ENCODE measurements at regions not wholly inside any gene's neighbourhood (a gene's known extent, or its start where the extent isn't known, plus 50 kb on each side); places are given as distances from the start of the nearest gene placed in this dataset.

GRCh38 chr12:19991146-19991545 lies 377.2 kb upstream of the PDE3A start:
- TF ChIP-seq POLR2AphosphoS5 (IDR thresholded peaks at IDR 0.05) (no peak), CTCF (IDR thresholded peaks at IDR 0.05) (no peak), EP300 (IDR thresholded peaks at IDR 0.05) (no peak), POLR2A (IDR thresholded peaks at IDR 0.05) (no peak)
- H3K36me3 ChIP-seq: no peaks in the 10 kb centered on the region
- 92 to 94% methylated on average over 3 of the region's 3 CpGs for WGBS, 2 donors
- peaks cover 0 to 34% (median 18%) of the 10 kb centered on the region in 4 donors for H3K4me1 ChIP-seq
- H3K27me3 ChIP-seq: no peaks in the 10 kb centered on the region
- no peak overlapping the region for H3K27ac ChIP-seq
- no peak for DNase-seq
- H3K9me3 ChIP-seq: no peaks in the 10 kb centered on the region
- intact Hi-C loops (cut with DNase I): no loop called here
- H3K4me3 ChIP-seq: no peak overlapping the region

GRCh38 chr12:19992311-19992710 lies 376.0 kb upstream of the PDE3A start:
- Histone ChIP-seq H3K27ac (no peak overlapping the region), H3K9me3 (no peaks in the 10 kb centered on the region), H3K36me3 (no peaks in the 10 kb centered on the region), H3K4me1 (peaks cover 0 to 32% (median 18%) of the 10 kb centered on the region in 4 donors), H3K27me3 (no peaks in the 10 kb centered on the region), H3K4me3 (no peak overlapping the region)
- DNase-seq: no peak
- 17 to 67% methylated on average over 2 of the region's 2 CpGs for WGBS, 2 donors
- TF ChIP-seq EP300 (IDR thresholded peaks at IDR 0.05) (no peak), POLR2AphosphoS5 (IDR thresholded peaks at IDR 0.05) (no peak), CTCF (IDR thresholded peaks at IDR 0.05) (no peak), POLR2A (IDR thresholded peaks at IDR 0.05) (no peak)
- intact Hi-C loops (cut with DNase I): no loop called here

GRCh38 chr12:19994968-19995367 lies 373.4 kb upstream of the PDE3A start:
- no peak for DNase-seq
- no peaks in the 10 kb centered on the region for H3K9me3 ChIP-seq
- no peak overlapping the region for H3K27ac ChIP-seq
- H3K27me3 ChIP-seq: no peaks in the 10 kb centered on the region
- TF ChIP-seq EP300 (IDR thresholded peaks at IDR 0.05) (no peak), CTCF (IDR thresholded peaks at IDR 0.05) (no peak), POLR2AphosphoS5 (IDR thresholded peaks at IDR 0.05) (no peak), POLR2A (IDR thresholded peaks at IDR 0.05) (no peak)
- no peaks in the 10 kb centered on the region for H3K36me3 ChIP-seq
- H3K4me3 ChIP-seq: no peak overlapping the region
- intact Hi-C loops (cut with DNase I): no loop called here
- peaks cover 0 to 9% (median 0%) of the 10 kb centered on the region in 4 donors for H3K4me1 ChIP-seq

GRCh38 chr12:19997656-19998400 lies 370.5 kb upstream of the PDE3A start:
- TF ChIP-seq CTCF (IDR thresholded peaks at IDR 0.05) (no peak), POLR2A (IDR thresholded peaks at IDR 0.05) (no peak), EP300 (IDR thresholded peaks at IDR 0.05) (no peak), POLR2AphosphoS5 (IDR thresholded peaks at IDR 0.05) (no peak)
- Histone ChIP-seq H3K27ac (no peak overlapping the region), H3K36me3 (no peaks in the 10 kb centered on the region), H3K27me3 (no peaks in the 10 kb centered on the region), H3K9me3 (no peaks in the 10 kb centered on the region), H3K4me3 (no peak overlapping the region), H3K4me1 (peaks cover 0 to 9% (median 0%) of the 10 kb centered on the region in 4 donors)
- intact Hi-C loops (cut with DNase I): no loop called here
- 87 to 92% methylated on average over 3 of the region's 3 CpGs for WGBS, 2 donors
- no peak for DNase-seq

- H3K4me1 ChIP-seq: peaks cover 0 to 9% (median 0%) of the 10 kb centered on the region in 4 donors
- no peak overlapping the region for H3K4me3 ChIP-seq
- no peaks in the 10 kb centered on the region for H3K9me3 ChIP-seq
- 93 to 99% methylated on average over 1 of the region's 1 CpG for WGBS, 2 donors
- DNase-seq: no peak
- no peaks in the 10 kb centered on the region for H3K36me3 ChIP-seq
- intact Hi-C loops (cut with DNase I): no loop called here
- no peak for TF ChIP-seq EP300 (IDR thresholded peaks at IDR 0.05)
- no peak for TF ChIP-seq CTCF (IDR thresholded peaks at IDR 0.05)
- TF ChIP-seq POLR2AphosphoS5 (IDR thresholded peaks at IDR 0.05): no peak
- no peak for TF ChIP-seq POLR2A (IDR thresholded peaks at IDR 0.05)
- H3K27me3 ChIP-seq: no peaks in the 10 kb centered on the region
- no peak overlapping the region for H3K27ac ChIP-seq
Measured at GRCh38 chr12:19998411-19998810, 369.9 kb upstream of the PDE3A start.

Measured in sigmoid colon (tissue), 6 donors.